HG03175 (cell line): ENCODE measurements at regions not wholly inside any gene's neighbourhood (a gene's known extent, or its start where the extent isn't known, plus 50 kb on each side); places are given as distances from the start of the nearest gene placed in this dataset.
"Not testable (repeated sequence)": the region's sequence is repeated elsewhere in the genome, so short reads cannot be mapped to it uniquely, and the experiment has no call there.

Experiments used
- ATAC-seq: cut with Tn5 transposase; IDR thresholded peaks from one replicate; pipeline ENCODE4 v1.9.1; 2021; ENCODE audit warnings: mild to moderate bottlenecking, moderate library complexity; ENCODE audit not compliant: unreplicated experiment

- ATAC-seq, result no peak
Observed at GRCh38 chr11:13134886-13135285, 125.8 kb downstream of the RASSF10 start.

GRCh38 chr11:13135385-13136271, 126.5 kb downstream of the RASSF10 start:
- ATAC-seq, result no peak

GRCh38 chr11:13136272-13136596, 127.1 kb downstream of the RASSF10 start:
- no peak for ATAC-seq

GRCh38 chr11:13137844-13138301, 128.8 kb downstream of the RASSF10 start:
- ATAC-seq, result no peak

GRCh38 chr11:13139085-13139484, 130.0 kb downstream of the RASSF10 start:
- not testable (repeated sequence) for ATAC-seq

- peak; percentile 92 for ATAC-seq
Observed at GRCh38 chr11:13140028-13140870, 131.1 kb downstream of the RASSF10 start.

GRCh38 chr11:13140873-13141655, 131.9 kb downstream of the RASSF10 start:
- ATAC-seq, result peak; percentile 9

- no peak for ATAC-seq
Observed at GRCh38 chr11:13141731-13142709, 132.9 kb downstream of the RASSF10 start.

GRCh38 chr11:13143486-13144297, 133.9 kb upstream of the BMAL1 start:
- no peak for ATAC-seq

GRCh38 chr11:13145461-13145860, 132.1 kb upstream of the BMAL1 start:
- ATAC-seq, result no peak

- ATAC-seq, result no peak
Observed at GRCh38 chr11:13149991-13150390, 127.6 kb upstream of the BMAL1 start.

GRCh38 chr11:13150487-13150886, 127.1 kb upstream of the BMAL1 start:
- no peak for ATAC-seq

GRCh38 chr11:13152264-13152663, 125.3 kb upstream of the BMAL1 start:
- no peak for ATAC-seq

GRCh38 chr11:13152736-13153541, 124.7 kb upstream of the BMAL1 start:
- ATAC-seq, result no peak

GRCh38 chr11:13154374-13154773, 123.2 kb upstream of the BMAL1 start:
- ATAC-seq, result not testable (repeated sequence)

GRCh38 chr11:13160346-13160745, 117.2 kb upstream of the BMAL1 start:
- no peak for ATAC-seq

GRCh38 chr11:13160806-13161205, 116.8 kb upstream of the BMAL1 start:
- ATAC-seq, result no peak

GRCh38 chr11:13163158-13163557, 114.4 kb upstream of the BMAL1 start:
- no peak for ATAC-seq
